OCI-LY7 (cell line): ENCODE measurements at regions not wholly inside any gene's neighbourhood (a gene's known extent, or its start where the extent isn't known, plus 50 kb on each side); places are given as distances from the start of the nearest gene placed in this dataset.

Experiments
- BruUV-seq: library from RNA; stranded (reverse); fragments of 400-500 nt; replicated peaks from 2 replicates; lab custom pipeline; 2021; lab: Mats Ljungman, UMichigan
- CTCF ChIA-PET: fragments of 300-600 bp; sonication (Branson Sonifier 250); formaldehyde crosslinking; loops from one replicate; lab custom pipeline; 2022; ENCODE audit warnings: antibody characterized with exemption; ENCODE audit not compliant: unreplicated experiment; lab: Charles Lee
- POLR2A ChIA-PET: fragments of 300-600 bp; sonication (Branson Sonifier 250); formaldehyde crosslinking; loops from one replicate; lab custom pipeline; 2022; ENCODE audit warnings: antibody characterized with exemption; lab: Charles Lee
- DNase-seq: peaks from one replicate; pipeline ENCODE4 v3.0.0-alpha.2; 2015; ENCODE audit warnings: low spot score
- H2AFZ ChIP-seq: fragments of 200-600 bp; sonication (generic), shearing (Covaris generic); 2 replicates; pipeline ENCODE4 v1.6.1; 2014; ENCODE audit warnings: mild to moderate bottlenecking, antibody characterized with exemption, low read length, moderate library complexity
- H3K27ac ChIP-seq: fragments of 200-600 bp; sonication (generic); 2 replicates; pipeline ENCODE4 v1.5.1; 2014; ENCODE audit warnings: mixed run types, low read depth, mild to moderate bottlenecking, moderate library complexity, low read length, inconsistent platforms; ENCODE audit not compliant: poor library complexity, severe bottlenecking
- H3K36me3 ChIP-seq: fragments of 200-600 bp; sonication (generic); 2 replicates; pipeline ENCODE4 v1.6.1; 2014; ENCODE audit warnings: mild to moderate bottlenecking, antibody characterized with exemption, low read length, moderate library complexity, mixed read lengths; ENCODE audit not compliant: insufficient read depth
- H3K4me1 ChIP-seq: fragments of 200-600 bp; sonication (generic); 2 replicates; pipeline ENCODE4 v1.5.1; 2014; ENCODE audit warnings: mild to moderate bottlenecking, low read length; ENCODE audit not compliant: insufficient read depth, poor library complexity, severe bottlenecking
- H3K4me2 ChIP-seq: fragments of 200-600 bp; sonication (generic); 2 replicates; pipeline ENCODE4 v1.6.1; 2014; ENCODE audit warnings: mild to moderate bottlenecking, low read length
- H3K4me3 ChIP-seq: fragments of 200-600 bp; sonication (generic); 2 replicates; pipeline ENCODE4 v1.5.1; 2014; ENCODE audit warnings: mild to moderate bottlenecking, low read depth, low read length; ENCODE audit not compliant: poor library complexity, severe bottlenecking
- H3K79me2 ChIP-seq: fragments of 200-600 bp; sonication (generic); 2 replicates; pipeline ENCODE4 v1.6.1; 2016; ENCODE audit warnings: low read depth, mild to moderate bottlenecking, low read length, moderate library complexity, mixed read lengths; ENCODE audit not compliant: insufficient read depth
- H3K9me2 ChIP-seq: fragments of 200-600 bp; sonication (generic); 2 replicates; pipeline ENCODE4 v1.6.1; 2016; ENCODE audit warnings: mild to moderate bottlenecking, low read length, mixed read lengths; ENCODE audit not compliant: insufficient read depth
- H3K9me3 ChIP-seq: fragments of 200-600 bp; sonication (generic); 2 replicates; pipeline ENCODE4 v1.6.1; 2014; ENCODE audit warnings: mild to moderate bottlenecking, mixed run types, low read length, mixed read lengths
- H4K20me1 ChIP-seq: fragments of 200-600 bp; sonication (generic); 2 replicates; pipeline ENCODE4 v1.6.1; 2014; ENCODE audit warnings: mild to moderate bottlenecking, antibody characterized with exemption, low read length, moderate library complexity, mixed read lengths; ENCODE audit not compliant: insufficient read depth
- EZH2phosphoT487 ChIP-seq: fragments of 200-600 bp; sonication (generic); IDR thresholded peaks from 2 replicates; pipeline ENCODE4 v1.6.1; 2018; ENCODE audit warnings: low read depth, borderline replicate concordance, mild to moderate bottlenecking, mixed run types, antibody characterized with exemption, low read length, moderate library complexity, mixed read lengths
- intact Hi-C: fragments of 100-400 bp; cut with micrococcal nuclease; formaldehyde crosslinking; loops from one replicate; pipeline ENCODE4 v1.10.0; 2022; ENCODE audit not compliant: unreplicated experiment
- TF ChIP-seq, protein P1 (sequence below): fragments of 200-600 bp; sonication (generic); conservative IDR thresholded peaks from 2 replicates; pipeline ENCODE4 v1.5.1; 2014; ENCODE audit warnings: mild to moderate bottlenecking, antibody characterized with exemption, low read length, moderate library complexity, mixed read lengths

DNA sequence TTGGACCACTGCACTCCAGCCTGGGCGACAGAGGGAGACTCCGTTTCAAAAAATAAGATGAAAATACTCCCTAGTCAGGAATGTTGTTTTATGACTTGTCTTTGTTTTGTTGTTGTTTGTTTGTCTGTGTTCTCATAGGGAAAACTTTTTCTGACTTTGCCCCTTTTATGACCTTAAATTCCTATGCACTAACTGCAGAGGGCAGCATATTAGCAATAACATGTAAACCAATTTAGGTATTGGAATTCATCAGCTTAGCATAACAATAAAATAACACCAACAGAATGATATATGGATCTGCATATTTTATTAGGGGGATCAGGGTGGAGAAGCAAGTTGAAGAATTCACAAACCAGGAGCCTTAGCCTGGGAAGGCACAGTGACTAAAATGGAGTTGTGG lies 631.5 kb downstream of the SUCLG1 start:
- no TSS peak for BruUV-seq
- intact Hi-C loops = no loop called here
- POLR2A ChIA-PET = no interaction called here

DNA sequence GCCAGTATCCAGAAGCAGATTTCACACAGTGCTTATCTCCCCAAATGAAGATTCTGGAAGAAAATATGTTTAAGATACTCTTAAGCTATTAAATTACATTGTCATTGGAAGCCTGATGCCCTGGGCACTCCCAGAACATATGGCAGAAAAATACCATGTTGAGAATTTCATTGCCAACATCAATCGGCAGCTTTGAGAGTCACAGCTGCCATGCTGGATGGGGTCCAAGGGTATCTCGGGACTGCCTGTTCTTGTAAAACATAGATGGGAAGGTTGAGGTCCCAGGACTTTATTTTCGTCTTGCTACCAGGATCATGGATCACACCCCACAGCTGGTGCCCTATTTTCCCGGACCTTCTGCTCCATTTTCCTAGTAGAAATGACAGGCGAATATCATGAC lies 632.5 kb downstream of the SUCLG1 start:
- Histone ChIP-seq H4K20me1 (no peaks in the 10 kb centered on the region), H3K4me3 (no peak overlapping the region), H3K9me3 (no peaks in the 10 kb centered on the region), H3K4me2 (no peak overlapping the region), H3K79me2 (no peaks in the 10 kb centered on the region), H3K9me2 (no peaks in the 10 kb centered on the region), H2AFZ (no peak overlapping the region), H3K4me1 (no peaks in the 10 kb centered on the region), H3K27ac (no peak overlapping the region), H3K36me3 (no peaks in the 10 kb centered on the region)
- ChIA-PET POLR2A (interaction anchor here (0.8 kb wide), 1 partner anchor 306 kb away, joined by 3 read pairs; no protein-coding TSS in a partner anchor), CTCF (no interaction called here)
- intact Hi-C loops = no loop called here
- DNase-seq = no peak
- BruUV-seq = no TSS peak
- TF ChIP-seq EZH2phosphoT487 = no peak
- TF ChIP-seq, protein P1, sequence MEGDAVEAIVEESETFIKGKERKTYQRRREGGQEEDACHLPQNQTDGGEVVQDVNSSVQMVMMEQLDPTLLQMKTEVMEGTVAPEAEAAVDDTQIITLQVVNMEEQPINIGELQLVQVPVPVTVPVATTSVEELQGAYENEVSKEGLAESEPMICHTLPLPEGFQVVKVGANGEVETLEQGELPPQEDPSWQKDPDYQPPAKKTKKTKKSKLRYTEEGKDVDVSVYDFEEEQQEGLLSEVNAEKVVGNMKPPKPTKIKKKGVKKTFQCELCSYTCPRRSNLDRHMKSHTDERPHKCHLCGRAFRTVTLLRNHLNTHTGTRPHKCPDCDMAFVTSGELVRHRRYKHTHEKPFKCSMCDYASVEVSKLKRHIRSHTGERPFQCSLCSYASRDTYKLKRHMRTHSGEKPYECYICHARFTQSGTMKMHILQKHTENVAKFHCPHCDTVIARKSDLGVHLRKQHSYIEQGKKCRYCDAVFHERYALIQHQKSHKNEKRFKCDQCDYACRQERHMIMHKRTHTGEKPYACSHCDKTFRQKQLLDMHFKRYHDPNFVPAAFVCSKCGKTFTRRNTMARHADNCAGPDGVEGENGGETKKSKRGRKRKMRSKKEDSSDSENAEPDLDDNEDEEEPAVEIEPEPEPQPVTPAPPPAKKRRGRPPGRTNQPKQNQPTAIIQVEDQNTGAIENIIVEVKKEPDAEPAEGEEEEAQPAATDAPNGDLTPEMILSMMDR = no peak

More for the DNA sequence above, 631.5 kb downstream of the SUCLG1 start:
- Histone ChIP-seq H3K9me2 (no peaks in the 10 kb centered on the region), H3K4me2 (no peak overlapping the region), H3K4me3 (no peak overlapping the region), H2AFZ (no peak overlapping the region), H3K79me2 (no peaks in the 10 kb centered on the region), H3K9me3 (no peaks in the 10 kb centered on the region), H3K27ac (no peak overlapping the region), H3K36me3 (no peaks in the 10 kb centered on the region), H4K20me1 (no peaks in the 10 kb centered on the region), H3K4me1 (no peaks in the 10 kb centered on the region)
- no peak for DNase-seq
- TF ChIP-seq, protein P1 = no peak
- TF ChIP-seq EZH2phosphoT487 = no peak
- CTCF ChIA-PET = no interaction called here

DNA sequence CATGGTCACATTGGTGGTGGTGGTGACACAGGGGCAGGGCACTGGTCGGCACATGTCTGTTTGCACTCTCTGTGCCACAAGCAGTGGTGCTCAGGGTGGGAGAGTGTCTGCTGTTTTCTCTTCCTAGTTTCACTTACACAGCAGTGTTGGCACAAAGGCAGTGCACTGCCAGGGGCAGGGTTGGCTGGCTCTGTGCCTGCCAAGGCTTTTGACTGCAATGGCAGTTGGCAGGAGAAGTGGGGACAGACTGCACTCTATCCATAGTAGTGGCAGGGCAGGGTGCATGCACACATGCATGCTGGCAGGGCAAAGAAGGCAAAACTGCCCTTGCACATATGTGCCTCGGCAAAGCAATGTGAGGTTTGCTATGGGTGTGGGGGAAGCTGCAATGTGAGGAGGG lies 635.9 kb downstream of the SUCLG1 start:
- H3K27ac ChIP-seq = no peak overlapping the region
- no peaks in the 10 kb centered on the region for H3K4me1 ChIP-seq
- H3K4me3 ChIP-seq = no peak overlapping the region
- ChIA-PET POLR2A (no interaction called here), CTCF (no interaction called here)
- H3K36me3 ChIP-seq = no peaks in the 10 kb centered on the region
- no peak overlapping the region for H2AFZ ChIP-seq
- no peaks in the 10 kb centered on the region for H3K79me2 ChIP-seq
- no peak for TF ChIP-seq EZH2phosphoT487
- TF ChIP-seq, protein P1 = no peak
- BruUV-seq = no TSS peak
- no peak for DNase-seq
- no peaks in the 10 kb centered on the region for H4K20me1 ChIP-seq
- no peaks in the 10 kb centered on the region for H3K9me2 ChIP-seq
- no peak overlapping the region for H3K4me2 ChIP-seq
- H3K9me3 ChIP-seq = no peaks in the 10 kb centered on the region
- intact Hi-C loops = no loop called here
